HG02970 (cell line): ENCODE measurements at regions not wholly inside any gene's neighbourhood (a gene's known extent, or its start where the extent isn't known, plus 50 kb on each side); places are given as distances from the start of the nearest gene placed in this dataset.

Experiments used
- ATAC-seq: cut with Tn5 transposase; IDR thresholded peaks from one replicate; pipeline ENCODE4 v1.9.1; 2021; ENCODE audit warnings: mild to moderate bottlenecking, moderate library complexity, moderate number of reproducible peaks; ENCODE audit not compliant: unreplicated experiment, low FRiP score

GRCh38 chr17:51434434-51435170 is 174.3 kb downstream of the UTP18 start:
- ATAC-seq: no peak

GRCh38 chr17:51435171-51435552 is 174.8 kb downstream of the UTP18 start:
- no peak for ATAC-seq

- ATAC-seq: no peak
Measured at GRCh38 chr17:51435641-51436091, 175.3 kb downstream of the UTP18 start.

- no peak for ATAC-seq
Measured at GRCh38 chr17:51439395-51440229, 179.3 kb downstream of the UTP18 start.

- no peak for ATAC-seq
Measured at GRCh38 chr17:51441431-51441830, 181.1 kb downstream of the UTP18 start.

- no peak for ATAC-seq
Measured at GRCh38 chr17:51442088-51442865, 181.9 kb downstream of the UTP18 start.

GRCh38 chr17:51443646-51444045 is 183.3 kb downstream of the UTP18 start:
- no peak for ATAC-seq

- no peak for ATAC-seq
Measured at GRCh38 chr17:51445946-51446345, 185.6 kb downstream of the UTP18 start.

GRCh38 chr17:51454456-51454978 is 194.2 kb downstream of the UTP18 start:
- no peak for ATAC-seq

- ATAC-seq: no peak
Measured at GRCh38 chr17:51455211-51455610, 194.9 kb downstream of the UTP18 start.

GRCh38 chr17:51455931-51456330 is 195.6 kb downstream of the UTP18 start:
- ATAC-seq: no peak

- no peak for ATAC-seq
Measured at GRCh38 chr17:51456942-51457341, 196.6 kb downstream of the UTP18 start.

GRCh38 chr17:51461578-51462004 is 201.2 kb downstream of the UTP18 start:
- ATAC-seq: no peak

GRCh38 chr17:51463353-51463752 is 203.0 kb downstream of the UTP18 start:
- no peak for ATAC-seq

- no peak for ATAC-seq
Measured at GRCh38 chr17:51467336-51467735, 207.0 kb downstream of the UTP18 start.

GRCh38 chr17:51472670-51473205 is 212.4 kb downstream of the UTP18 start:
- ATAC-seq: no peak

- no peak for ATAC-seq
Measured at GRCh38 chr17:51474764-51475163, 214.4 kb downstream of the UTP18 start.

- ATAC-seq: no peak
Measured at GRCh38 chr17:51475730-51476129, 215.4 kb downstream of the UTP18 start.

- no peak for ATAC-seq
Measured at GRCh38 chr17:51479303-51479702, 219.0 kb downstream of the UTP18 start.

GRCh38 chr17:51481370-51481769 is 221.0 kb downstream of the UTP18 start:
- no peak for ATAC-seq
